ENCODE measurements at regions not wholly inside any gene's neighbourhood (a gene's known extent, or its start where the extent isn't known, plus 50 kb on each side); places are given as distances from the start of the nearest gene placed in this dataset.

GRCh38 chr12:4137441-4137840 is 136.1 kb upstream of the CCND2 start:
- DNase-seq (ENCODE audit: low read depth in 4 of 4, low spot score in 3 of 4): no peak

- no peak for DNase-seq (ENCODE audit: low read depth in 4 of 4, low spot score in 3 of 4)
These were observed 136.5 kb upstream of the CCND2 start for GRCh38 chr12:4137015-4137414.

GRCh38 chr12:4135919-4136605 is 137.5 kb upstream of the CCND2 start:
- peak in 3 of 4 donors; percentile 30 to 49 (median 44) for DNase-seq (ENCODE audit: low read depth in 4 of 4, low spot score in 3 of 4)

- DNase-seq (ENCODE audit: low read depth in 4 of 4, low spot score in 3 of 4): peak in 1 of 4 donors; percentile 43
These were observed 138.9 kb upstream of the CCND2 start for GRCh38 chr12:4134448-4135263.

- no peak for DNase-seq (ENCODE audit: low read depth in 4 of 4, low spot score in 3 of 4)
These were observed 139.7 kb upstream of the CCND2 start for GRCh38 chr12:4133636-4134447.

GRCh38 chr12:4133029-4133428 is 140.5 kb upstream of the CCND2 start:
- no peak for DNase-seq (ENCODE audit: low read depth in 4 of 4, low spot score in 3 of 4)

- DNase-seq (ENCODE audit: low read depth in 4 of 4, low spot score in 3 of 4): no peak
These were observed 152.0 kb upstream of the CCND2 start for GRCh38 chr12:4121506-4122020.

- no peak for DNase-seq (ENCODE audit: low read depth in 4 of 4, low spot score in 3 of 4)
These were observed 153.1 kb upstream of the CCND2 start for GRCh38 chr12:4120316-4120917.

- no peak for DNase-seq (ENCODE audit: low read depth in 4 of 4, low spot score in 3 of 4)
These were observed 154.3 kb upstream of the CCND2 start for GRCh38 chr12:4119157-4119761.

GRCh38 chr12:4118601-4119156 is 154.9 kb upstream of the CCND2 start:
- DNase-seq (ENCODE audit: low read depth in 4 of 4, low spot score in 3 of 4): no peak

- no peak for DNase-seq (ENCODE audit: low read depth in 4 of 4, low spot score in 3 of 4)
These were observed 155.5 kb upstream of the CCND2 start for GRCh38 chr12:4118017-4118510.

- DNase-seq (ENCODE audit: low read depth in 4 of 4, low spot score in 3 of 4): no peak
These were observed 156.1 kb upstream of the CCND2 start for GRCh38 chr12:4117386-4118016.

GRCh38 chr12:4116251-4117111 is 157.1 kb upstream of the CCND2 start:
- no peak for DNase-seq (ENCODE audit: low read depth in 4 of 4, low spot score in 3 of 4)

GRCh38 chr12:4115570-4115969 is 158.0 kb upstream of the CCND2 start:
- no peak for DNase-seq (ENCODE audit: low read depth in 4 of 4, low spot score in 3 of 4)

- DNase-seq (ENCODE audit: low read depth in 4 of 4, low spot score in 3 of 4): no peak
These were observed 158.6 kb upstream of the CCND2 start for GRCh38 chr12:4114986-4115385.

GRCh38 chr12:4112734-4113325 is 160.7 kb upstream of the CCND2 start:
- no peak for DNase-seq (ENCODE audit: low read depth in 4 of 4, low spot score in 3 of 4)

- DNase-seq (ENCODE audit: low read depth in 4 of 4, low spot score in 3 of 4): no peak
These were observed 161.3 kb upstream of the CCND2 start for GRCh38 chr12:4112290-4112689.

- no peak for DNase-seq (ENCODE audit: low read depth in 4 of 4, low spot score in 3 of 4)
These were observed 162.6 kb upstream of the CCND2 start for GRCh38 chr12:4111010-4111409.

Measured in right renal pelvis (tissue), 4 donors.